Panc1 (cell line): ENCODE measurements at regions not wholly inside any gene's neighbourhood (a gene's known extent, or its start where the extent isn't known, plus 50 kb on each side); places are given as distances from the start of the nearest gene placed in this dataset.
"Not testable (repeated sequence)": the region's sequence is repeated elsewhere in the genome, so short reads cannot be mapped to it uniquely, and the experiment has no call there.

Source experiments
- ATAC-seq: fragments of 200-7000 bp; cut with Tn5 transposase; 2 replicates; pipeline ENCODE4 v1.9.1; 2020; ENCODE audit warnings: mild to moderate bottlenecking, moderate library complexity
- BruUV-seq: library from RNA; stranded (reverse); fragments of 400-500 nt; replicated peaks from 2 replicates; lab custom pipeline; 2021; lab: Mats Ljungman, UMichigan
- CTCF ChIA-PET: fragments of 300-600 bp; sonication (Branson Sonifier 250); formaldehyde crosslinking; loops from one replicate; lab custom pipeline; 2022; ENCODE audit warnings: antibody characterized with exemption; lab: Charles Lee
- POLR2A ChIA-PET: fragments of 300-600 bp; sonication (Branson Sonifier 250); formaldehyde crosslinking; loops from one replicate; lab custom pipeline; 2022; ENCODE audit warnings: antibody characterized with exemption; lab: Charles Lee
- DNase-seq: peaks from one replicate; pipeline ENCODE4 v3.0.0-alpha.2; 2010; ENCODE audit warnings: low read depth, low spot score
- H3K27ac ChIP-seq: 2 replicates; pipeline ENCODE4 v1.5.1; 2011; ENCODE audit warnings: mild to moderate bottlenecking, low read length, inconsistent platforms
- H3K27me3 ChIP-seq: fragments of 200-500 bp; sonication (Bioruptor generic); 2 replicates; pipeline ENCODE4 v1.6.0; 2014; ENCODE audit warnings: low read length, inconsistent platforms; ENCODE audit not compliant: control insufficient read depth, insufficient read depth
- H3K36me3 ChIP-seq: fragments of 200-500 bp; sonication (Bioruptor generic); 2 replicates; pipeline ENCODE4 v1.5.1; 2014; ENCODE audit warnings: inconsistent platforms, mild to moderate bottlenecking, low read length, moderate library complexity; ENCODE audit not compliant: control insufficient read depth, insufficient read depth
- H3K4me1 ChIP-seq: 2 replicates; pipeline ENCODE4 v1.5.1; 2011; ENCODE audit warnings: inconsistent platforms, mild to moderate bottlenecking, low read length, moderate library complexity; ENCODE audit not compliant: control insufficient read depth, insufficient read depth
- H3K4me3 ChIP-seq, 2 experiments: 2 replicates each; pipeline ENCODE4 v1.5.1; 2011 to 2012; ENCODE audit warnings: low read depth in 2 of 2, low read length in 2 of 2, mild to moderate bottlenecking in 2 of 2, inconsistent platforms in 1 of 2, moderate library complexity in 1 of 2
- H3K9me3 ChIP-seq: fragments of 200-500 bp; sonication (Bioruptor generic); 2 replicates; pipeline ENCODE4 v1.5.1; 2014; ENCODE audit warnings: low read depth, mild to moderate bottlenecking, inconsistent platforms, low read length, moderate library complexity; ENCODE audit not compliant: control insufficient read depth, insufficient read depth
- CTCF ChIP-seq: fragments of 450-650 bp; IDR thresholded peaks from 2 replicates; pipeline ENCODE4 v1.5.1; 2017; ENCODE audit warnings: mild to moderate bottlenecking
- POLR2AphosphoS5 ChIP-seq: IDR thresholded peaks from 2 replicates; pipeline ENCODE4 v1.6.1; 2012; ENCODE audit warnings: mild to moderate bottlenecking, low read depth, low read length, moderate library complexity
- REST ChIP-seq, 2 experiments: IDR thresholded peaks; 2 replicates each; pipeline ENCODE4 v1.6.1; 2011 to 2012; ENCODE audit warnings: low read depth in 2 of 2, control low read depth in 1 of 2, low read length in 1 of 2, mild to moderate bottlenecking in 1 of 2, moderate library complexity in 1 of 2; ENCODE audit not compliant: insufficient read depth in 1 of 2
- SIN3A ChIP-seq: IDR thresholded peaks from 2 replicates; pipeline ENCODE4 v1.6.1; 2012; ENCODE audit warnings: low read depth, mild to moderate bottlenecking, low read length, moderate library complexity, borderline replicate concordance; ENCODE audit not compliant: insufficient read depth
- TCF7L2 ChIP-seq: IDR thresholded peaks from 2 replicates; pipeline ENCODE4 v1.6.1; 2011; ENCODE audit warnings: mild to moderate bottlenecking, low read depth, low read length, inconsistent platforms
- in situ Hi-C: cut with HindIII; loops from 2 replicates; pipeline ENCODE4 v1.10.0; 2016; ENCODE audit warnings: low sequenced_read_pairs, low pct_unique_long_range_greater_than_20kb
- intact Hi-C: fragments of 100-400 bp; cut with micrococcal nuclease; formaldehyde crosslinking; loops from one replicate; pipeline ENCODE4 v1.10.0; 2022; ENCODE audit not compliant: unreplicated experiment

GRCh38 chr13:47696674-47697073, 304.4 kb downstream of the SUCLA2 start:
- in situ Hi-C loops, result no loop called here
- BruUV-seq, result no TSS peak
- H3K4me3 ChIP-seq, result no peak overlapping the region
- H3K36me3 ChIP-seq, result no peaks in the 10 kb centered on the region
- no peak overlapping the region for H3K27ac ChIP-seq
- H3K27me3 ChIP-seq, result no peaks in the 10 kb centered on the region
- H3K9me3 ChIP-seq, result no peaks in the 10 kb centered on the region
- DNase-seq (no peak), ATAC-seq (no peak)
- CTCF ChIA-PET, result no interaction called here
- TF ChIP-seq POLR2AphosphoS5, result no peak
- no peak for TF ChIP-seq SIN3A
- TF ChIP-seq CTCF, result no peak
- TF ChIP-seq TCF7L2, result no peak
- TF ChIP-seq REST (IDR thresholded peaks at IDR 0.05; ENCODE audit: insufficient read depth in 1 of 2, low read depth in 2 of 2, low read length in 1 of 2), result no peak
- intact Hi-C loops, result no loop called here
- no peaks in the 10 kb centered on the region for H3K4me1 ChIP-seq
- POLR2A ChIA-PET, result no interaction called here

DNA sequence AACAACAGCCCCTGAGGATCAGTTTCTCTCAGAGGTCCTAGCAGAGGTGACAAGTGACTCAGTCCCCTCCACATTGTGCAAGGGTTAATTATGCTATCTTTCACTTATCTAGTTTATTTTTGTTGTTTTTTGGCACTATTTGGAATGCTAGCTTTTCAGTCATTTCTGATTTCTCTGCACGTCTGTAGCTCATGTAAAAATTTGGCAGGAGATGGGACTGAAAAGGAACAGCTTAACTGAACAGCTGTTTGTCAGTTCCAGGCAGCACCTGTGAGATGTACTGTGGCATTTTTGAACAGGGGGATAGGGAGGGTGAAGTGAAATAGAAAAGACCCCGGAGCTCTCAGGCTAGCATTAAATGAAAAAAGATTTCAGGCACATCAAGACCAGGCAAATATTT, 313.5 kb downstream of the SUCLA2 start:
- CTCF ChIA-PET, result no interaction called here
- in situ Hi-C loops (no loop called here), intact Hi-C loops (no loop called here)
- DNase-seq (no peak), ATAC-seq (no peak)
- Histone ChIP-seq H3K27ac (no peak overlapping the region), H3K36me3 (no peaks in the 10 kb centered on the region), H3K9me3 (no peaks in the 10 kb centered on the region), H3K4me3 (no peak overlapping the region), H3K4me1 (no peaks in the 10 kb centered on the region), H3K27me3 (no peaks in the 10 kb centered on the region)
- TF ChIP-seq TCF7L2 (no peak), SIN3A (no peak), REST (IDR thresholded peaks at IDR 0.05; ENCODE audit: insufficient read depth in 1 of 2, low read depth in 2 of 2, low read length in 1 of 2) (no peak), CTCF (no peak), POLR2AphosphoS5 (no peak)
- POLR2A ChIA-PET, result no interaction called here
- no TSS peak for BruUV-seq

GRCh38 chr13:47685156-47685555, 315.9 kb downstream of the SUCLA2 start:
- H3K4me1 ChIP-seq, POLR2A ChIA-PET, intact Hi-C loops, H3K4me3 ChIP-seq, H3K27me3 ChIP-seq, ATAC-seq, H3K36me3 ChIP-seq, in situ Hi-C loops, CTCF ChIA-PET, H3K27ac ChIP-seq, DNase-seq, BruUV-seq, H3K9me3 ChIP-seq: not testable (repeated sequence)
